ENCODE measurements at regions not wholly inside any gene's neighbourhood (a gene's known extent, or its start where the extent isn't known, plus 50 kb on each side); places are given as distances from the start of the nearest gene placed in this dataset.

DNA sequence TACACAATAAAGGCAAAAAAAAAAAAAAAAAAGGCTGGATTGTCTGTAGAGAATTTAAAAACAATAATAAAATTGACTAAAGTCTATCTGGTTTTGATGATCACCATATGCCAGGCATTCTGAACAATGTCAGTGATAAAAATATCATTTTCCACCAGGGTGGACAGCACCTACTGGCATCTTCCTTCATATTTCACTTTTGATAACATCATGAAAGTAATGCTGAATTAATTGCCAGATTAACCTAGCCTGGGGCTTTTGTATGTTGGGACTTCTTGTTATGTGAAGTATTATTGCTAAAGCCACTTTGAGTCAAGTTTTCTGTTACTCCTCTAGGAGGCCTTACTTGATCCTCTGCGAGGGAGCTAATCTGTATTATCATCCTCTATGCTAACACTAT, 73.8 kb upstream of the FAM98A start:
- no peak for DNase-seq (ENCODE audit: low read depth)
- TF ChIP-seq, protein P1, sequence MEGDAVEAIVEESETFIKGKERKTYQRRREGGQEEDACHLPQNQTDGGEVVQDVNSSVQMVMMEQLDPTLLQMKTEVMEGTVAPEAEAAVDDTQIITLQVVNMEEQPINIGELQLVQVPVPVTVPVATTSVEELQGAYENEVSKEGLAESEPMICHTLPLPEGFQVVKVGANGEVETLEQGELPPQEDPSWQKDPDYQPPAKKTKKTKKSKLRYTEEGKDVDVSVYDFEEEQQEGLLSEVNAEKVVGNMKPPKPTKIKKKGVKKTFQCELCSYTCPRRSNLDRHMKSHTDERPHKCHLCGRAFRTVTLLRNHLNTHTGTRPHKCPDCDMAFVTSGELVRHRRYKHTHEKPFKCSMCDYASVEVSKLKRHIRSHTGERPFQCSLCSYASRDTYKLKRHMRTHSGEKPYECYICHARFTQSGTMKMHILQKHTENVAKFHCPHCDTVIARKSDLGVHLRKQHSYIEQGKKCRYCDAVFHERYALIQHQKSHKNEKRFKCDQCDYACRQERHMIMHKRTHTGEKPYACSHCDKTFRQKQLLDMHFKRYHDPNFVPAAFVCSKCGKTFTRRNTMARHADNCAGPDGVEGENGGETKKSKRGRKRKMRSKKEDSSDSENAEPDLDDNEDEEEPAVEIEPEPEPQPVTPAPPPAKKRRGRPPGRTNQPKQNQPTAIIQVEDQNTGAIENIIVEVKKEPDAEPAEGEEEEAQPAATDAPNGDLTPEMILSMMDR (IDR thresholded peaks at IDR 0.05; ENCODE audit: control insufficient read depth, insufficient read depth, low read depth, low read length, missing control alignments) = no peak
- H3K4me3 ChIP-seq (ENCODE audit: control insufficient read depth, low read depth, low read length) = no peak overlapping the region

DNA sequence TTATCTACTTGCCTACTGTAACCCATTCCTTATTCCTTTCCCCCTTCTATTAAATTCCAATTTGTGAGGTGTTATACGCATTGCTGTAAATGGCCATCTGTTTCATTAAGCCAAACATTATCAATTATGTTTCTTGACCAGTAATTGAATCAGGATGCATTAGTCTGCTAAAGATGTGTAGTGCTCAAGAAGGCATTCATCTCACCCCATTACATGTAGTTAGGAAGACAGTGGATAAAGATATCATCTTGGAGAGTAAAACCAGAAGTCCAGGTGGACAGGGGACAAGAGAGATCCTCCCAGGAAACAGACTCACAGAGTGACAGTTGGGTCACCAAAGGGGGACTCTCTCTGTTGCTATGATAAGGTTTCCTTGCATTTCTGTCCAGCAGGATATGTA, 73.3 kb upstream of the FAM98A start:
- H3K4me3 ChIP-seq (ENCODE audit: control insufficient read depth, low read depth, low read length) = no peak overlapping the region
- DNase-seq (ENCODE audit: low read depth) = no peak
- TF ChIP-seq, protein P1 (IDR thresholded peaks at IDR 0.05; ENCODE audit: control insufficient read depth, insufficient read depth, low read depth, low read length, missing control alignments) = no peak

DNA sequence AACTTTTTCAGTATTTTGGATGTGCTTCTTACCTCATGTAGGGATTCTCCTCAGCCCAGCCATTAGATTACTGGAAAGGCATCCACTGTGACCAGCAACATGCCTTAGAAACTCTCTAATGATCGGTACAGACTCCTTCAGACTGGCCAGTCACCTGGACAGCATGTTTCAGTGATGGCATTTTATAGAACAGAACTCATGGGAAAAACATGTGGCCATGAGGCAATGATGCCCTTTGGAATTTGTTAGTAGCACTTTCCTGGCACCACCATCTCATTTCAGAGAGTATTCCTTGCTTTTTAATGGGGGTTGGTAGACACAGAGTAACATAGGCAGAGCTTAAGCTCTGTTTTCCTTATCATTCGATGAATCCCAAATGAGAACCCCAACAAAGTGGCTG, 72.1 kb upstream of the FAM98A start:
- TF ChIP-seq, protein P1 (IDR thresholded peaks at IDR 0.05; ENCODE audit: control insufficient read depth, insufficient read depth, low read depth, low read length, missing control alignments) = no peak
- no peak for DNase-seq (ENCODE audit: low read depth)
- no peak overlapping the region for H3K4me3 ChIP-seq (ENCODE audit: control insufficient read depth, low read depth, low read length)

DNA sequence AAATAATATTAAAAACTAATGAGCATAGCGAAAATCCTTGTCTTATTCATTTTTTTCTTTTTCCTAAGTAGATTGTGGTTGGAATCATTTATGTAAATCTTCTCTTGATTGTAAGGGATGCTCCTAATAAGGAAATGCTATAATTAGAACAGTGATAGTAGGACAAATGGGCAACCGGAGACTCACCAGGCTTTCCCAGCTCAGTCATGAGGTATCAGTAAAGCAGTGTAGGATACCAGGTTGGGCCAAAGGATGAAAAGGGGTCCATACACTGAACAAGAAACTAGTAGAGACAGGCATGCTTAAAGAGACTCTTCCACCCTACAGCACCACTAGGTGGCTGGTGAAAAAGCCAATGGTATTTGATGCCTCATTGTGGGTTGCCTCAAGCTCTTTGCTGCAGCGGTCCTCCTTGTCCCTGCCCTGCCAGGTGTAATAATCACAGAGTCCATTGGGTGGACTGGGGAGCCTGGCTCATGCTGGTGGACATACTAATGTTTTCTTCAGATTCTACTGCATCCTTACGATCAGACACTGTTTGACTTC, 71.4 kb upstream of the FAM98A start:
- TF ChIP-seq, protein P1 (IDR thresholded peaks at IDR 0.05; ENCODE audit: control insufficient read depth, insufficient read depth, low read depth, low read length, missing control alignments) = peak; percentile 9
- no peak overlapping the region for H3K4me3 ChIP-seq (ENCODE audit: control insufficient read depth, low read depth, low read length)
- no peak for DNase-seq (ENCODE audit: low read depth)

DNA sequence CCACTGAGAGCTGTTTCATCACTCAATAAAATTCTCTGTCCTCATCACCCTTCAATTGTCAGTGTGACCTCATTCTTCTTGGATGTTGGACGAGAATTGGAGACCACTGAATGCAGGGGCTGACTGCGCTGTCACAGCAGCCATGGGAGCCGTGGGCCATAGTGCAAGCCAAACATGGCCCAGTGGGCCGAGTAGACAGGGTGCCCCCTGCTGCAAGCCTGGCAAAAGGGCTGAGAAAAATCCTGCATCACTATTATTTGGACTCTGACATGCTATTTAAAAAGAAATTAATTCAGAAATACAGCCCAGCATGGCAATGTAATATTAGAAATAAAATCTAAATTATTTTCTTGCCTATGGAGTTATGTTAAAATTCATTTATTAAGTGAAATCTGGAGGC, 67.8 kb upstream of the FAM98A start:
- TF ChIP-seq, protein P1 (IDR thresholded peaks at IDR 0.05; ENCODE audit: control insufficient read depth, insufficient read depth, low read depth, low read length, missing control alignments) = no peak
- DNase-seq (ENCODE audit: low read depth) = no peak
- H3K4me3 ChIP-seq (ENCODE audit: control insufficient read depth, low read depth, low read length) = no peak overlapping the region

DNA sequence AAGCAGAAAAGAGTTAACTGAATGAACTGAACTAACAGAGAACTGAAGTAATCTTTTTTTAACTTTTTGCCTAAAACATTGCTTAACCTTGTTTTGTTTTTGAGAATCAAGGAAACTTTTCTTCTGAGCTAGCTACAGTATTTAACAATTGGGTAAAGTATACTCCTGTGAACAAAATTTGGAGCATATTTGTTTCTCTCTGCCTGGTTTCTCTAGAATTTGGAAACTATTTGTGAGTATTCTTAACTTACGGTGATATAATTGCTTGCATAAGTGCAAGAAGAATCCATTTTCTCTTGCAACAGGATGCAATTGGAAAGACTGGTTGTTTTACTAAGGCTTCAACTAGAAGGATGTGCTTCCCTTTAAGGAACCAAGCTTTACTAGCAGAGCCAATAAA, 65.9 kb upstream of the FAM98A start:
- H3K4me3 ChIP-seq (ENCODE audit: control insufficient read depth, low read depth, low read length) = no peak overlapping the region
- TF ChIP-seq, protein P1 (IDR thresholded peaks at IDR 0.05; ENCODE audit: control insufficient read depth, insufficient read depth, low read depth, low read length, missing control alignments) = no peak
- no peak for DNase-seq (ENCODE audit: low read depth)
